ENCODE measurements at regions not wholly inside any gene's neighbourhood (a gene's known extent, or its start where the extent isn't known, plus 50 kb on each side); places are given as distances from the start of the nearest gene placed in this dataset.

DNA sequence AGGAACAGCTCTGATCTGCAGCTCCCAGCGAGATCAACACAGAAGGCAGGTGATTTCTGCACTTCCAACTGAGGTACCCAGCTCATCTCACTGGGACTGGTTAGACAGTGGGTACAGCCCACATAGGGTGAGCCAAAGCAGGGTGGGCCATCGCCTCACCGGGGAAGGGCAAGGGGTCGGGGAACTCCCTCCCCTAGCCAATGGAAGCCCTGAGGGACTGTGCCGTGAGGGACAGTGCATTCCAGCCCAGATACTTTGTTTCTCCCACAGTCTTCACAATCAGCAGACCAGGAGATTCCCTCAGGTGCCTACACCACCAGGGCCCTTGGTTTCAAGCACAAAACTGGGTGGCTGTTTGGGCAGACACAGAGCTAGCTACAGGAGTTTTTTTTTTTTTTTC lies 555.9 kb downstream of the BCOR start:
- H3K27me3 ChIP-seq (ENCODE audit: control insufficient read depth in 4 of 4, insufficient read depth in 4 of 4, low read length in 3 of 4) = no peaks in the 10 kb centered on the region
- no peak for TF ChIP-seq GABPA (IDR thresholded peaks at IDR 0.05 in 1 of 2, conservative IDR thresholded peaks at IDR 0.05 in 1 of 2)
- TF ChIP-seq NR2F2 (IDR thresholded peaks at IDR 0.05) = no peak
- TF ChIP-seq JUND (IDR thresholded peaks at IDR 0.05) = no peak
- TF ChIP-seq, protein P1, sequence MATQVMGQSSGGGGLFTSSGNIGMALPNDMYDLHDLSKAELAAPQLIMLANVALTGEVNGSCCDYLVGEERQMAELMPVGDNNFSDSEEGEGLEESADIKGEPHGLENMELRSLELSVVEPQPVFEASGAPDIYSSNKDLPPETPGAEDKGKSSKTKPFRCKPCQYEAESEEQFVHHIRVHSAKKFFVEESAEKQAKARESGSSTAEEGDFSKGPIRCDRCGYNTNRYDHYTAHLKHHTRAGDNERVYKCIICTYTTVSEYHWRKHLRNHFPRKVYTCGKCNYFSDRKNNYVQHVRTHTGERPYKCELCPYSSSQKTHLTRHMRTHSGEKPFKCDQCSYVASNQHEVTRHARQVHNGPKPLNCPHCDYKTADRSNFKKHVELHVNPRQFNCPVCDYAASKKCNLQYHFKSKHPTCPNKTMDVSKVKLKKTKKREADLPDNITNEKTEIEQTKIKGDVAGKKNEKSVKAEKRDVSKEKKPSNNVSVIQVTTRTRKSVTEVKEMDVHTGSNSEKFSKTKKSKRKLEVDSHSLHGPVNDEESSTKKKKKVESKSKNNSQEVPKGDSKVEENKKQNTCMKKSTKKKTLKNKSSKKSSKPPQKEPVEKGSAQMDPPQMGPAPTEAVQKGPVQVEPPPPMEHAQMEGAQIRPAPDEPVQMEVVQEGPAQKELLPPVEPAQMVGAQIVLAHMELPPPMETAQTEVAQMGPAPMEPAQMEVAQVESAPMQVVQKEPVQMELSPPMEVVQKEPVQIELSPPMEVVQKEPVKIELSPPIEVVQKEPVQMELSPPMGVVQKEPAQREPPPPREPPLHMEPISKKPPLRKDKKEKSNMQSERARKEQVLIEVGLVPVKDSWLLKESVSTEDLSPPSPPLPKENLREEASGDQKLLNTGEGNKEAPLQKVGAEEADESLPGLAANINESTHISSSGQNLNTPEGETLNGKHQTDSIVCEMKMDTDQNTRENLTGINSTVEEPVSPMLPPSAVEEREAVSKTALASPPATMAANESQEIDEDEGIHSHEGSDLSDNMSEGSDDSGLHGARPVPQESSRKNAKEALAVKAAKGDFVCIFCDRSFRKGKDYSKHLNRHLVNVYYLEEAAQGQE (IDR thresholded peaks at IDR 0.05) = no peak
- TF ChIP-seq, protein P2, sequence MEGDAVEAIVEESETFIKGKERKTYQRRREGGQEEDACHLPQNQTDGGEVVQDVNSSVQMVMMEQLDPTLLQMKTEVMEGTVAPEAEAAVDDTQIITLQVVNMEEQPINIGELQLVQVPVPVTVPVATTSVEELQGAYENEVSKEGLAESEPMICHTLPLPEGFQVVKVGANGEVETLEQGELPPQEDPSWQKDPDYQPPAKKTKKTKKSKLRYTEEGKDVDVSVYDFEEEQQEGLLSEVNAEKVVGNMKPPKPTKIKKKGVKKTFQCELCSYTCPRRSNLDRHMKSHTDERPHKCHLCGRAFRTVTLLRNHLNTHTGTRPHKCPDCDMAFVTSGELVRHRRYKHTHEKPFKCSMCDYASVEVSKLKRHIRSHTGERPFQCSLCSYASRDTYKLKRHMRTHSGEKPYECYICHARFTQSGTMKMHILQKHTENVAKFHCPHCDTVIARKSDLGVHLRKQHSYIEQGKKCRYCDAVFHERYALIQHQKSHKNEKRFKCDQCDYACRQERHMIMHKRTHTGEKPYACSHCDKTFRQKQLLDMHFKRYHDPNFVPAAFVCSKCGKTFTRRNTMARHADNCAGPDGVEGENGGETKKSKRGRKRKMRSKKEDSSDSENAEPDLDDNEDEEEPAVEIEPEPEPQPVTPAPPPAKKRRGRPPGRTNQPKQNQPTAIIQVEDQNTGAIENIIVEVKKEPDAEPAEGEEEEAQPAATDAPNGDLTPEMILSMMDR (IDR thresholded peaks at IDR 0.05; ENCODE audit: low read depth, low read length, missing input control) = no peak
- no peak for TF ChIP-seq FOXA2 (IDR thresholded peaks at IDR 0.05)
- TF ChIP-seq, protein P3, sequence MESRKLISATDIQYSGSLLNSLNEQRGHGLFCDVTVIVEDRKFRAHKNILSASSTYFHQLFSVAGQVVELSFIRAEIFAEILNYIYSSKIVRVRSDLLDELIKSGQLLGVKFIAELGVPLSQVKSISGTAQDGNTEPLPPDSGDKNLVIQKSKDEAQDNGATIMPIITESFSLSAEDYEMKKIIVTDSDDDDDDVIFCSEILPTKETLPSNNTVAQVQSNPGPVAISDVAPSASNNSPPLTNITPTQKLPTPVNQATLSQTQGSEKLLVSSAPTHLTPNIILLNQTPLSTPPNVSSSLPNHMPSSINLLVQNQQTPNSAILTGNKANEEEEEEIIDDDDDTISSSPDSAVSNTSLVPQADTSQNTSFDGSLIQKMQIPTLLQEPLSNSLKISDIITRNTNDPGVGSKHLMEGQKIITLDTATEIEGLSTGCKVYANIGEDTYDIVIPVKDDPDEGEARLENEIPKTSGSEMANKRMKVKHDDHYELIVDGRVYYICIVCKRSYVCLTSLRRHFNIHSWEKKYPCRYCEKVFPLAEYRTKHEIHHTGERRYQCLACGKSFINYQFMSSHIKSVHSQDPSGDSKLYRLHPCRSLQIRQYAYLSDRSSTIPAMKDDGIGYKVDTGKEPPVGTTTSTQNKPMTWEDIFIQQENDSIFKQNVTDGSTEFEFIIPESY (IDR thresholded peaks at IDR 0.05) = no peak
- TF ChIP-seq EGR1 (IDR thresholded peaks at IDR 0.05; ENCODE audit: low read depth in 2 of 2) = no peak
- DNase-seq (ENCODE audit: low spot score) = no peak
- no peak overlapping the region for H3K4me3 ChIP-seq (ENCODE audit: low read depth in 1 of 3, low read length in 3 of 3)
- H3K4me1 ChIP-seq (ENCODE audit: control insufficient read depth in 4 of 4, insufficient read depth in 4 of 4, low read length in 3 of 4) = no peaks in the 10 kb centered on the region
- no peaks in the 10 kb centered on the region for H3K36me3 ChIP-seq (ENCODE audit: control insufficient read depth in 4 of 4, insufficient read depth in 3 of 4, low read depth in 1 of 4, low read length in 3 of 4)
- H3K9ac ChIP-seq (ENCODE audit: low read depth in 1 of 2, low read length in 2 of 2) = no peak overlapping the region
- H3K9me3 ChIP-seq (ENCODE audit: control insufficient read depth in 4 of 4, low read length in 3 of 4) = no peaks in the 10 kb centered on the region
- H3K27ac ChIP-seq (ENCODE audit: low read depth in 1 of 2, low read length in 2 of 2) = no peak overlapping the region
- 78% methylated on average over 5 of the region's 5 CpGs for WGBS

DNA sequence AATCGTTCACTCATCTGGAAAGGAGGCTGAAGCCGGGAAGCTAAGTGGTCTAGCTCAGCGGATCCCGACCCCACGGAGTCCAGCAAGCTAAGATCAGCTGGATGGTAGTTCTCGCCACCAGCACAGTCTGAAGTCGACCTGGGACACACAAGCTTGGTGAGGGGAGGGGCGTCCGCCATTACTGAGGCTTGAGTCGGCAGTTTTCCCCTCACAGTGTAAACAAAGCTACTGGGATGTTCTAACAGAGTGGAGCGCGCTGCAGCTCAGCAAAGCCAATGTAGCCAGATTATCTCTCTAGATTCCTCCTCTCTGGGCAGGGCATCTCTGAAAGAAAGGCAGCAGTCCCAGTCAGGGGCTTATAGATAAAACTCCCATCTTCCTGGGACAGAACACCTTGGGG lies 555.4 kb downstream of the BCOR start:
- no peak overlapping the region for H3K4me3 ChIP-seq (ENCODE audit: low read depth in 1 of 3, low read length in 3 of 3)
- no peak for TF ChIP-seq FOXA2 (IDR thresholded peaks at IDR 0.05)
- TF ChIP-seq, protein P1 (IDR thresholded peaks at IDR 0.05) = no peak
- TF ChIP-seq, protein P3 (IDR thresholded peaks at IDR 0.05) = no peak
- H3K36me3 ChIP-seq (ENCODE audit: control insufficient read depth in 4 of 4, insufficient read depth in 3 of 4, low read depth in 1 of 4, low read length in 3 of 4) = no peaks in the 10 kb centered on the region
- no peaks in the 10 kb centered on the region for H3K27me3 ChIP-seq (ENCODE audit: control insufficient read depth in 4 of 4, insufficient read depth in 4 of 4, low read length in 3 of 4)
- H3K9me3 ChIP-seq (ENCODE audit: control insufficient read depth in 4 of 4, low read length in 3 of 4) = no peaks in the 10 kb centered on the region
- 62% methylated on average over 12 of the region's 12 CpGs for WGBS
- no peak overlapping the region for H3K27ac ChIP-seq (ENCODE audit: low read depth in 1 of 2, low read length in 2 of 2)
- H3K9ac ChIP-seq (ENCODE audit: low read depth in 1 of 2, low read length in 2 of 2) = no peak overlapping the region
- no peak for DNase-seq (ENCODE audit: low spot score)
- H3K4me1 ChIP-seq (ENCODE audit: control insufficient read depth in 4 of 4, insufficient read depth in 4 of 4, low read length in 3 of 4) = no peaks in the 10 kb centered on the region
